ENCODE measurements at regions not wholly inside any gene's neighbourhood (a gene's known extent, or its start where the extent isn't known, plus 50 kb on each side); places are given as distances from the start of the nearest gene placed in this dataset.

DNA sequence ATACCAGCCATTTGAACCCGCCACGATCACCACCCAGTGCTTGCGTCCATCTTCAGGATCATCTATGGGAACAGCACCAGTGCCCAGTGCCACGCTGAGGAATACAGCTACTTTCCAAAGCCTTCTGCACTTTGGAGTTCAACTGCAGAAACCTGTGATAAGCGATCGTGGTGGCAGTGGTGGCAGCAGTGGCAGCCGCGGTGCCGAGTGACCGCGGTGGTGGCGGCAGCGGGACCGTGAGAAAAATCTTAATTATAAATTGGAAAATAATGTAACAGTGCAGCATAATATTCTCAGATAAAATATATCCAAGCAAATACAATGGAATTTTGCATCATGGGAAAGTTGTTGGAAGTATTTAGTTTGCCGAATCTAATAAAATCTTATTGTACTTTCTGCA lies 2270.9 kb downstream of the PCDH9 start:
- no peak for DNase-seq

- DNase-seq, result no peak
These were observed 2272.0 kb downstream of the PCDH9 start for GRCh38 chr13:64958106-64958505.

- no peak for DNase-seq
These were observed 2291.5 kb downstream of the PCDH9 start for GRCh38 chr13:64938660-64939059.

GRCh38 chr13:64937302-64937701 lies 2292.8 kb downstream of the PCDH9 start:
- DNase-seq, result no peak

GRCh38 chr13:64936879-64937278 lies 2293.3 kb downstream of the PCDH9 start:
- no peak for DNase-seq

DNA sequence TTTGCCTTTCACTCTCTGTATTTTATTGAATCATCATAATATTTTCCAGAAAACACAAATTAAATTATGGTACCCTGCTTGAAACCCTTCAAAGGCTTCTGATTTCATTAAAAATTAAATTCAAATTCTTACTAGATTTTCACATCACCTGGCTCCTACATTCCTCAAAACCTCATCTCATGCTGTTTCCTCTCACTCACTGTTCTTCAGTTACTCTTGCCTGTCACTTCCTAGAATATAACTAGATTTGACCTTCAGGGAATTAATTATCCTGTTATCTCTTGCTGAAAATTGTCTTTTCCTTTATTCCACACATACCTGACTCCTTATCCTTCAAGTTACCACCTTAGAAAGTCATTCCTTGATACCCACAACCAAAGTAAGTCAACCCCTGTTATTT lies 2294.7 kb downstream of the PCDH9 start:
- no peak for DNase-seq

- no peak for DNase-seq
These were observed 2295.4 kb downstream of the PCDH9 start for GRCh38 chr13:64934569-64935362.

DNA sequence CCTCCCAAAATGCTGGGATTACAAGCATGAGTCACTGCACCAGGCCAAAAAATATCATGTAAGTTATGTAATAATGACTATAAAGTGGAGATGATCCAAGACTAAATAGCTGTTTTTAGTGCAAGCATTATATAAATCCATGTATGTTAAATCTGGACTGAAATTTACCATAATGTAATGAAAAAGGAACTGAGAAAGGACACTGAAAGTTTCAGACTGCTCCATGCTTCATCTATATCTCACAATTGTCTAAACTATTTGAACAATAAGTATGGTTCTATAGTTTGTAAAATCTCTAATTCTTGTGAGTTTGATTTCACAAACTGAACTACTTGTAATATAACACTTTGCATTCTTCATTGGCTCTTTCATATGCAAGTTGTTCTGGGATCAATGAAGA lies 2299.5 kb downstream of the PCDH9 start:
- no peak for DNase-seq

DNA sequence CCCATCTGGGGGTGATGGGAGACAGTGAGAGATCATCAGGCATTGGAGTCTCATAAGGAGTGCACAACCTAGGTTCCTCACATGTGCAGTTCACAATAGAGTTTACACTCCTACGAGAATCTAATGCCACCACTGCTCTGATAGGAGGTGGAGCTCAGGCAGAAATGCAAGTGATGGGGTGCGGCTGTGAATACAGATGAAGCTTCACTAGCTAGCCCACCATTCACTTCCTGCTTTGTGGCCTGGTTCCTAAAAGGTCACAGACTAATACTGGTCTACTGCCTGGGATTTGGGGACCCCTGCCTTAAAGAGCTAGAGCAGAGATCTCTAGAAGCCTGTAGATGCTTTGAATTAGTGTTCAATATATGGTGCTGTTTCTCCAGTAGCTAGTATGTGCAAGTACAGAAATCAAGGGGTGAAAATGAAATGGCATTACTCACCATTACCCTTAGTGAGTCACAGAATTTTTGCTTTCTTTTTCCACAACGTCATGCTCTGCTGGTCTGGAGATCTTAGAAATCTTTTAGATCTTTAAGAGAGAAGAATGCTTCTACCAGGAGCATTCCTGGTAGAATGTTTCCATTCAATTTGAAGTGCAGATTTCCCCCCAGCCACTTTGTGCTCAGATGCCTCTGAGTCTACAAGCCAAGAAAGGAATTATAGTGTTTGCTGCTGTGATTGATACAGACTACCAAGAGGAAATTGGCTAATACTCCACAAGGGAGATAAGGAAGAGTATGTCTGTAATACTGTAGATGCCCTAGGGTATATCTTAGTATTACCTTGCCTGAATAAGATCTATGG lies 2301.2 kb downstream of the PCDH9 start:
- no peak for DNase-seq

- DNase-seq, result no peak
These were observed 2304.4 kb downstream of the PCDH9 start for GRCh38 chr13:64925727-64926126.

GRCh38 chr13:64925284-64925683 lies 2304.9 kb downstream of the PCDH9 start:
- DNase-seq, result no peak

DNA sequence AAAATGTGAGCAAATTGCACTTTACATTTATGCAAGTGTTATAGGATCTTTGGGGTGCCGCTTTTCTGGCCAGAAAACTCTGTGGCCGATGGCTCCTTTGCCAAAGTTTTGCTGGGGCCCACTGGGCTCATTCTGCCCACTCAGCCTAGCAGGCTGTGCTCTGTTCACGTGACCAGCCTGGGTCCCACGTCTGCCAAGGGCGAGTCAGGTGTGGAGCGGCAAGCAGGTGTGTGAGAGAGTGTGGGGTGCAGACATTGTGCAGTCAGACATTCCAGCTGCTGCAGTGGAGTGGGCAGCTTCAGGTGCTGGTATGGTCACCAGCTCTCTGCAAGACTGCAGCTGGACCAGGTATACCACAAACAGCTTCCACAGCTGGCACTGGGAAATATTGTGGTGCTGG lies 2305.7 kb downstream of the PCDH9 start:
- no peak for DNase-seq

DNA sequence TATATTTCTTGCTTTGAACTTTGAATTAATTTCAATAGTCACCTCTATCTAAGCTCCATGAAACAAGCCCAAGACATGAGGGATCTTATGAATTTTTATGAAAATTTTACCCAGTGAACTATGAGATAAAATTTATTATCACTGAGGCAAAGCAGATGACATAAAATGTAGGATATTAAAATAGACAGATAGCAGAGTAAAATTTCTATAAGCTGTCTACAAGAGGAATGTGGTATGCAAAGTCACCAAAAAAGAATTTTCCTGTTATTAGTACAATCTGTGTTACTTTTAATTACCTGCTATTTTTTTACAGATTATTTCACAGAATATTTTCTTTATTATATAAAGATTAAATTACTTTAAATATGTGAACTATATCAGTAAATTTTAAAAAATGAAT lies 2312.6 kb downstream of the PCDH9 start:
- no peak for DNase-seq

GRCh38 chr13:64912141-64912540 lies 2318.0 kb downstream of the PCDH9 start:
- DNase-seq, result no peak

GRCh38 chr13:64910096-64910495 lies 2320.0 kb downstream of the PCDH9 start:
- DNase-seq, result no peak

DNA sequence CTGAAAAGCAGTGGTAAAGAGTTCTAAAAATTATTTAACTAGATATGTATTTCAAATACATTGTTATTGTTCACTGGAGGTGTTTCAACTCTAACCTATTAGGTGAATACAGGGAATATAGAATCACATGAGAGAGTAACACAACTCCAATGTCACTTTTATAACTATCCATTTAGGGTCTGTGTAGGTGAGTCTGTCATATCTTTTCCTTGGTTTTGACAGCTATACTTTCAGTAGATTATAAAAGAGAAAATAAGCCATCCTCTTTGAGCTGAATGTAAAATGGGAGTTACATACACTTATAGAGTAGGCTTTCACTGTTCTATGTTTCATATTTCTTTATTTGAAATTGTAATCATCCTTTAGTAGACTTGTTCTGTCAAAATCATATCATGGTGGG lies 2321.0 kb downstream of the PCDH9 start:
- no peak for DNase-seq

DNA sequence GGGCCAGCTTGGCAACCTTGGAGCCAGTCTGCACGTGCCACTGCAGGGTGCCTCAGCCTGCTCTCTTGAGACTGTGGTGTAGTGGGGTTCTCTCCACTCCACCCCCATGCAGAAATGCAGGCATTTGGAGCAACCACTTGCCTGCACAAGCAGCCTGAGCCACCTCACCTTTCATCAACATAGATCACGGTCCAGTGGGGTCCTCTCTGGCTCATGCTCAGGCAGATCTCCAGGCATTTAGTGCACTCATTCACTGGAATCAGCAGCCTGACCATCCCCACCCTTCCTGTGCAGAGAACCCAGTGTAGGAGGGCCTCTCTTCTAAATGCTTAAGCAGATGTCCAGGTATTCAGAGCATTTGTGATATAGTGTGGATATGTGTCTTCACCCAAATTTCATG lies 2330.1 kb downstream of the PCDH9 start:
- DNase-seq, result no peak

GRCh38 chr13:64884976-64885375 lies 2345.2 kb downstream of the PCDH9 start:
- no peak for DNase-seq

DNA sequence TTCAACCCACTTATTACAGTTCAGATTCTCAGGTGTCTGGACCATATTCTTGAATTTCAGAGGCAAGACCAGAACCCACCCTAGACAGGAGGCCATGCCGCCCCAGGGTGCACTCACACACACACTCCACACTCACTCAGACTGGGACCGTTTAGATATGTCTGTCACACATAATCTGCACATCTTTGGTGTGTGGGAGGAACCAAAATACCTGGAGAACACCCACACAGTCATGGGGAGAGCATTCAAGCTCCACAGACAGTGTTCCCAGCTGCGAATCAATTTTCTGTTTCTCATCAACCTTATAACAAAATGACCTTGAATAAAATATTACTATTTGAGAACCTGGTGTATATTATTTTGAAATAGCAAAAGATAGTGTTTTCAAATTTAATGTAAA lies 2353.0 kb downstream of the PCDH9 start:
- no peak for DNase-seq

- DNase-seq, result no peak
These were observed 2358.4 kb downstream of the PCDH9 start for GRCh38 chr13:64871742-64872141.

DNA sequence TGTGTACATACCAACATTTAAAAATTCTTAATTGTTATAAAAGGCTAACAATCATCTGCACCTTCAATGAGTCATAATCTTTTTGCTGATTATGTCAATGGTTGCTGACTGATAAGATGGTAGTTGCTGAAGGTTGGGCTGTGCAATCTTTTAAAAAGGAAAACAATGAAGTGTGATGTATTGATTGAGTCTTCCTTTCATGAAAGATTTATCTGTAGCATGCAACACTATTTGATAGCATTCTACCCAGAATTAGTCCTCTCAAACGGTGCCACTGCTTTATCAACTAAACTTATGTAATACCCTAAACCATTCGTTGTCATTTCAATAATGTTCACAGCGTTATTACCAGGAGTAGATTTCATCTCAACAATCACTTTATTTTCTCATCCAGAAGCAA lies 2360.6 kb downstream of the PCDH9 start:
- DNase-seq, result no peak

GRCh38 chr13:64867856-64868255 lies 2362.3 kb downstream of the PCDH9 start:
- DNase-seq, result no peak

DNA sequence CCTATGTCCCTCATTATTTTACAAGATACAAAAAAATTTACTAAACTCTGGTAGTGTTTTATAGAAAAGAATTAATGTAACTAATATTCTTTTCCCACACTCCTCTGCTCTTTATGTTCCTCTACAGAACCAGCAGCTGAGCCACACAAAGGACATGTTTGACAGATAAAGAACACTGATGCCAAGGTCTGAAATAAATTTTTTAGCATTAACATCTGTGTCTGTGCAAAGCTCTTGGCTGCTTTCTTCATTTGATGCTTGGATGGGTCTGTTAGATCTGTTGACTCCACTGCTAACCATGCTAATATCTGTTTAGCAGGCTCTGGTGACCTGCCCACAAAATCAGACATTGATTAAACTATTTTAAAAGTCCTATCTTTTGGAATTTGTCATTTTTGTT lies 2363.8 kb downstream of the PCDH9 start:
- no peak for DNase-seq

- DNase-seq, result no peak
These were observed 2374.6 kb downstream of the PCDH9 start for GRCh38 chr13:64855506-64855905.

All from stimulated activated CD4-positive, alpha-beta T cell treated with anti-CD3 and anti-CD28 coated beads, Interleukin-4, amount 100 ng/mL, for 24 hours (primary cell).